ENCODE measurements at regions not wholly inside any gene's neighbourhood (a gene's known extent, or its start where the extent isn't known, plus 50 kb on each side); places are given as distances from the start of the nearest gene placed in this dataset.

DNA sequence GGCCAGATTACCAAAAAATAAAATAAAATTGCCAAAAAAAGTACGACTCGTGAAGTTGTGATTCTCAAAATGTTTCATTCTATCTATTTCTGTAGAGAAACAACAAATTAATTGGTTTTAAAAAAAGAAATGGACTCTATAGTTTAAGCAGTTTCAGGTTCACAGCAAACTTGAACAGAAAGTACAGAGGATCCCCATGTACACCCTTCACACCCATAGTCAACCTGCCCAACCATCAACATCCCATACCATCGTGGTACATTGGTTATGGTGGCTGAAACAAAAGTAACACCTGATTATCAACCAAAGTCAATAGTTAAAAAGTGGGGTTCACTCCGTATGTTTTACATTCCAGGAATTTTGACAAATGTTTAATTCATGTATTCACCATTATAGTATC, 496.1 kb downstream of the ANKRD7 start:
- no peak for TF ChIP-seq SNAI2 (CRISPR knock-in tag; IDR thresholded peaks at IDR 0.05)
- no peak for TF ChIP-seq RARB (CRISPR knock-in tag; IDR thresholded peaks at IDR 0.05)
- no peak for TF ChIP-seq ZC3H10 (CRISPR knock-in tag; IDR thresholded peaks at IDR 0.05)
- TF ChIP-seq OSR1 (CRISPR knock-in tag; IDR thresholded peaks at IDR 0.05): no peak
- TF ChIP-seq TSHZ2 (CRISPR knock-in tag; IDR thresholded peaks at IDR 0.05): no peak
- TF ChIP-seq ZFP3 (CRISPR knock-in tag; IDR thresholded peaks at IDR 0.05): no peak
- TF ChIP-seq PPARA (CRISPR knock-in tag; IDR thresholded peaks at IDR 0.05; ENCODE audit: borderline replicate concordance): no peak
- TF ChIP-seq CSDC2 (CRISPR knock-in tag; IDR thresholded peaks at IDR 0.05): no peak
- no peak for TF ChIP-seq ARNTL (CRISPR knock-in tag; IDR thresholded peaks at IDR 0.05; ENCODE audit: borderline replicate concordance, low read depth)
- no peak for ATAC-seq

GRCh38 chr7:118731854-118732253, 507.4 kb downstream of the ANKRD7 start:
- ATAC-seq: no peak
- TF ChIP-seq CSDC2 (CRISPR knock-in tag; IDR thresholded peaks at IDR 0.05): no peak
- TF ChIP-seq ARNTL (CRISPR knock-in tag; IDR thresholded peaks at IDR 0.05; ENCODE audit: borderline replicate concordance, low read depth): no peak
- no peak for TF ChIP-seq BACH2 (CRISPR knock-in tag; IDR thresholded peaks at IDR 0.05; ENCODE audit: borderline replicate concordance)
- no peak for TF ChIP-seq OSR1 (CRISPR knock-in tag; IDR thresholded peaks at IDR 0.05)
- TF ChIP-seq TSHZ2 (CRISPR knock-in tag; IDR thresholded peaks at IDR 0.05): no peak
- no peak for TF ChIP-seq SNAI2 (CRISPR knock-in tag; IDR thresholded peaks at IDR 0.05)
- TF ChIP-seq RARB (CRISPR knock-in tag; IDR thresholded peaks at IDR 0.05): no peak

- no peak for ATAC-seq
- TF ChIP-seq ISL1 (CRISPR knock-in tag; IDR thresholded peaks at IDR 0.05) (no peak), PPARA (CRISPR knock-in tag; IDR thresholded peaks at IDR 0.05; ENCODE audit: borderline replicate concordance) (no peak), ZNF70 (CRISPR knock-in tag; IDR thresholded peaks at IDR 0.05) (no peak), CSRNP3 (CRISPR knock-in tag; IDR thresholded peaks at IDR 0.05) (no peak), PATZ1 (CRISPR knock-in tag; IDR thresholded peaks at IDR 0.05; ENCODE audit: borderline replicate concordance) (no peak), BACH2 (CRISPR knock-in tag; IDR thresholded peaks at IDR 0.05; ENCODE audit: borderline replicate concordance) (no peak)
Observed at GRCh38 chr7:118734541-118734940, 510.0 kb downstream of the ANKRD7 start.

- TF ChIP-seq PPARA (CRISPR knock-in tag; IDR thresholded peaks at IDR 0.05; ENCODE audit: borderline replicate concordance) (no peak), ZC3H10 (CRISPR knock-in tag; IDR thresholded peaks at IDR 0.05) (no peak), ZFP3 (CRISPR knock-in tag; IDR thresholded peaks at IDR 0.05) (no peak), TCF4 (CRISPR knock-in tag; IDR thresholded peaks at IDR 0.05; ENCODE audit: borderline replicate concordance) (no peak), ZFP30 (CRISPR knock-in tag; IDR thresholded peaks at IDR 0.05) (no peak), PATZ1 (CRISPR knock-in tag; IDR thresholded peaks at IDR 0.05; ENCODE audit: borderline replicate concordance) (no peak)
- ATAC-seq: no peak
Observed at GRCh38 chr7:118735441-118735840, 510.9 kb downstream of the ANKRD7 start.

Data from SK-N-SH treated with all-trans-retinoic acid at 6 μM for 48 hours (cell line).